Psoas muscle (tissue), 7 donors: ENCODE measurements at regions not wholly inside any gene's neighbourhood (a gene's known extent, or its start where the extent isn't known, plus 50 kb on each side); places are given as distances from the start of the nearest gene placed in this dataset.

Experiments
- ATAC-seq, 4 donors: fragments of 200-7000 bp; cut with Tn5 transposase; one replicate each; pipeline ENCODE4 v1.9.1; 2020; ENCODE audit warnings: moderate library complexity in 3 of 4, mild to moderate bottlenecking in 2 of 4
- DNase-seq, 2 donors: peaks; one replicate each; pipeline ENCODE4 v3.0.0-alpha.2; 2020
- H3K27ac ChIP-seq: fragments of 200-600 bp; one replicate; pipeline ENCODE4 v1.8.0; 2022
- H3K27me3 ChIP-seq, 3 donors: fragments of 200-600 bp in 1 of 3; one replicate each; pipeline versions ENCODE4 v1.6.1 to v1.8.0; 2013 to 2022; ENCODE audit warnings: low read length in 2 of 3, mild to moderate bottlenecking in 2 of 3, moderate library complexity in 1 of 3; ENCODE audit not compliant: insufficient read depth in 3 of 3
- H3K36me3 ChIP-seq, 2 donors: fragments of 200-600 bp in 1 of 2; one replicate each; pipeline versions ENCODE4 v1.6.1 to v1.8.0; 2013 to 2022; ENCODE audit warnings: low read depth in 1 of 2, mild to moderate bottlenecking in 1 of 2, moderate library complexity in 1 of 2; ENCODE audit not compliant: insufficient read depth in 1 of 2
- H3K4me1 ChIP-seq: fragments of 200-600 bp; one replicate; pipeline ENCODE4 v1.8.0; 2022
- H3K4me3 ChIP-seq: fragments of 200-600 bp; one replicate; pipeline ENCODE4 v1.8.0; 2022; ENCODE audit warnings: mild to moderate bottlenecking
- H3K9me3 ChIP-seq: fragments of 200-600 bp; one replicate; pipeline ENCODE4 v1.8.0; 2022
- WGBS, 3 donors: extraction: QIAGEN DNeasy Blood & Tissue Kit; methylation state at CpG; one replicate each; pipeline versions ENCODE4 v1.1.6 to v1.1.7; 2013; 5-methylcytosine and 5-hydroxymethylcytosine counted together
- intact Hi-C, 2 donors: fragments of 100-400 bp; cut with DNase I; formaldehyde crosslinking; loops; one replicate each; pipeline versions ENCODE4 v1.11.0 to v1.14.2; 2022
- TF ChIP-seq, protein P1 (sequence below): fragments of 200-600 bp; IDR thresholded peaks from one replicate; pipeline ENCODE4 v1.8.0; 2022; ENCODE audit warnings: antibody characterized with exemption
- donor health status: healthy with polysubstance abuse.
- donor health status: DM: no; HTN: no; CAD: no; lungs with moderate emphysema.
- donor health status: Bipolar disorder and iron deficiency.
- donor health status: healthy.
- donor health status: DM: yes; HTN: yes; CAD: no.
- donor health status: DM: no; HTN: no; CAD: no.
- donor health status: DM: yes; HTN: yes; CAD: no.

DNA sequence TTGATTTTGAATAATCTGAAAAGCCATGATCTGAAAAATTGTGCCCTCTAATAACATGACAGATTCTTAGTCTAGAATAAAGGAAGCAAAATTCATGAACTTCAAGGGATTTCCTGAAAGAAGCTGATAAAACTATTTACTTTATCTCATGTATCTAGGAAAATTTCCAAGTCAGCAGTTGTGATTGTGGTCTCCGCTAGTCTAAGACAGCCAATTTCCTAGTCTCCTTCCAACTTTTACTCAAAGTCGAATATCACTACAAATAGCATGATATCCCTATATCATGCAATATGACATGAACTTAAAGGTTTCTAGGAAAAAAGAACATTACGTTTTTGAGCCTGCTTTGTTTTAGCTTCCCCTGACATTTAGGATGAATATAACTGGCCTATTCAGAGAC lies 202.1 kb upstream of the GHITM start:
- Histone ChIP-seq H3K27ac (no peak overlapping the region), H3K4me3 (no peak overlapping the region), H3K4me1 (no peaks in the 10 kb centered on the region), H3K9me3 (no peaks in the 10 kb centered on the region), H3K36me3 (no peaks in the 10 kb centered on the region), H3K27me3 (no peaks in the 10 kb centered on the region)
- TF ChIP-seq, protein P1, sequence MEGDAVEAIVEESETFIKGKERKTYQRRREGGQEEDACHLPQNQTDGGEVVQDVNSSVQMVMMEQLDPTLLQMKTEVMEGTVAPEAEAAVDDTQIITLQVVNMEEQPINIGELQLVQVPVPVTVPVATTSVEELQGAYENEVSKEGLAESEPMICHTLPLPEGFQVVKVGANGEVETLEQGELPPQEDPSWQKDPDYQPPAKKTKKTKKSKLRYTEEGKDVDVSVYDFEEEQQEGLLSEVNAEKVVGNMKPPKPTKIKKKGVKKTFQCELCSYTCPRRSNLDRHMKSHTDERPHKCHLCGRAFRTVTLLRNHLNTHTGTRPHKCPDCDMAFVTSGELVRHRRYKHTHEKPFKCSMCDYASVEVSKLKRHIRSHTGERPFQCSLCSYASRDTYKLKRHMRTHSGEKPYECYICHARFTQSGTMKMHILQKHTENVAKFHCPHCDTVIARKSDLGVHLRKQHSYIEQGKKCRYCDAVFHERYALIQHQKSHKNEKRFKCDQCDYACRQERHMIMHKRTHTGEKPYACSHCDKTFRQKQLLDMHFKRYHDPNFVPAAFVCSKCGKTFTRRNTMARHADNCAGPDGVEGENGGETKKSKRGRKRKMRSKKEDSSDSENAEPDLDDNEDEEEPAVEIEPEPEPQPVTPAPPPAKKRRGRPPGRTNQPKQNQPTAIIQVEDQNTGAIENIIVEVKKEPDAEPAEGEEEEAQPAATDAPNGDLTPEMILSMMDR: no peak
- intact Hi-C loops: no loop called here
- ATAC-seq (no peak), DNase-seq (no peak)
- 53 to 57% (median 53%) methylated on average over 3 of the region's 3 CpGs for WGBS, 3 donors

- Histone ChIP-seq H3K36me3 (no peaks in the 10 kb centered on the region), H3K4me3 (no peak overlapping the region), H3K4me1 (no peaks in the 10 kb centered on the region), H3K27me3 (no peaks in the 10 kb centered on the region), H3K27ac (no peak overlapping the region), H3K9me3 (no peaks in the 10 kb centered on the region)
- no peak for ATAC-seq
- TF ChIP-seq, protein P1: no peak
- 42 to 68% (median 47%) methylated on average over 1 of the region's 1 CpG for WGBS, 3 donors
- intact Hi-C loops: no loop called here
- DNase-seq: no peak
Observed at GRCh38 chr10:83937826-83938225, 201.5 kb upstream of the GHITM start.

GRCh38 chr10:83941189-83941588 lies 198.1 kb upstream of the GHITM start:
- no peak for ATAC-seq
- TF ChIP-seq, protein P1: no peak
- intact Hi-C loops: no loop called here
- Histone ChIP-seq H3K27ac (no peak overlapping the region), H3K4me3 (no peak overlapping the region), H3K36me3 (no peaks in the 10 kb centered on the region), H3K9me3 (no peaks in the 10 kb centered on the region), H3K27me3 (no peaks in the 10 kb centered on the region), H3K4me1 (no peaks in the 10 kb centered on the region)
- 88 to 92% (median 90%) methylated on average over 2 of the region's 2 CpGs for WGBS, 3 donors
- DNase-seq: no peak

DNA sequence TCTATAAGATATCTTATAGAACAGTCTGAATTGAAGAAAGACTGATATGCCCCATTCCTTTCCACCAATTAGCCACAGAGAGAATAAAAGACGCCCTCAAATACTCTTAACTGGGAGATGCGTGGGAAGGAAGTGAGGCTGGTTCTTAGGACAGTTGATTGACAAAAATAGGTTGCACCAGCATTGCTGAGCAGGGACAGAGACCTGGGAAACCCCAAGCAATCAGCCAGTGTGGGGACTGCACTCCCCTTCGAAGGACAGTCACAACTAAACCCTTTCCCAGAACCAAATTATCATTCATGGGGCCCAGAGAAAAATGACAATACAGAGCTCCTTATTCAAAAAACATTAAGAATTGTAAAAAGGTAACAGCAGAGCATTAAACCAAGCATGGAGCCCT lies 196.9 kb upstream of the GHITM start:
- TF ChIP-seq, protein P1: no peak
- intact Hi-C loops: no loop called here
- no peak for ATAC-seq
- WGBS, 3 donors: 76 to 84% (median 84%) methylated on average over 3 of the region's 3 CpGs
- H3K4me1 ChIP-seq: no peaks in the 10 kb centered on the region
- no peak for DNase-seq
- H3K4me3 ChIP-seq: no peak overlapping the region
- H3K9me3 ChIP-seq: no peaks in the 10 kb centered on the region
- H3K36me3 ChIP-seq: no peaks in the 10 kb centered on the region
- H3K27me3 ChIP-seq: peaks cover 0 to 2% (median 0%) of the 10 kb centered on the region in 3 donors
- no peak overlapping the region for H3K27ac ChIP-seq

- Histone ChIP-seq H3K27me3 (peaks cover 0 to 2% (median 0%) of the 10 kb centered on the region in 3 donors), H3K4me3 (no peak overlapping the region), H3K9me3 (no peaks in the 10 kb centered on the region), H3K36me3 (no peaks in the 10 kb centered on the region), H3K4me1 (no peaks in the 10 kb centered on the region), H3K27ac (no peak overlapping the region)
- DNase-seq: no peak
- ATAC-seq: no peak
- WGBS, 3 donors: 75 to 87% (median 77%) methylated on average over 5 of the region's 5 CpGs
- intact Hi-C loops: no loop called here
- TF ChIP-seq, protein P1: no peak
Observed at GRCh38 chr10:83943049-83943448, 196.3 kb upstream of the GHITM start.
